HT1080 (cell line): ENCODE measurements at regions not wholly inside any gene's neighbourhood (a gene's known extent, or its start where the extent isn't known, plus 50 kb on each side); places are given as distances from the start of the nearest gene placed in this dataset.
A peak's percentile ranks its signal among the peaks of the same experiment; 100 is the strongest.

Source experiments
- DNase-seq: peaks from one replicate; pipeline ENCODE4 v3.0.0-alpha.2; 2015; ENCODE audit warnings: low read depth

- no peak for DNase-seq
These were observed 436.8 kb downstream of the BCL11B start for GRCh38 chr14:98835051-98835824.

- DNase-seq: no peak
These were observed 436.2 kb downstream of the BCL11B start for GRCh38 chr14:98835825-98836100.

GRCh38 chr14:98840091-98840490, 431.9 kb downstream of the BCL11B start:
- DNase-seq: no peak

GRCh38 chr14:98840511-98840910, 431.5 kb downstream of the BCL11B start:
- DNase-seq: no peak

- no peak for DNase-seq
These were observed 427.5 kb downstream of the BCL11B start for GRCh38 chr14:98844456-98844855.

- DNase-seq: peak; percentile 21
These were observed 424.2 kb downstream of the BCL11B start for GRCh38 chr14:98847521-98848468.

GRCh38 chr14:98853063-98853729, 418.8 kb downstream of the BCL11B start:
- DNase-seq: no peak

- no peak for DNase-seq
These were observed 415.9 kb downstream of the BCL11B start for GRCh38 chr14:98855926-98856715.

- DNase-seq: no peak
These were observed 413.8 kb downstream of the BCL11B start for GRCh38 chr14:98858158-98858557.

- DNase-seq: no peak
These were observed 413.4 kb downstream of the BCL11B start for GRCh38 chr14:98858561-98858960.

GRCh38 chr14:98859301-98859700, 412.7 kb downstream of the BCL11B start:
- no peak for DNase-seq

GRCh38 chr14:98864211-98864610, 407.8 kb downstream of the BCL11B start:
- no peak for DNase-seq

- DNase-seq: no peak
These were observed 404.9 kb downstream of the BCL11B start for GRCh38 chr14:98867146-98867545.

GRCh38 chr14:98867726-98868125, 404.3 kb downstream of the BCL11B start:
- no peak for DNase-seq

- DNase-seq: no peak
These were observed 403.1 kb downstream of the BCL11B start for GRCh38 chr14:98868866-98869265.

GRCh38 chr14:98871796-98872195, 400.2 kb downstream of the BCL11B start:
- no peak for DNase-seq

GRCh38 chr14:98877065-98877464, 394.9 kb downstream of the BCL11B start:
- DNase-seq: no peak

GRCh38 chr14:98878282-98878681, 393.7 kb downstream of the BCL11B start:
- DNase-seq: no peak

- no peak for DNase-seq
These were observed 385.0 kb downstream of the BCL11B start for GRCh38 chr14:98886982-98887381.

GRCh38 chr14:98888281-98888680, 383.7 kb downstream of the BCL11B start:
- DNase-seq: no peak
